ENCODE measurements at regions not wholly inside any gene's neighbourhood (a gene's known extent, or its start where the extent isn't known, plus 50 kb on each side); places are given as distances from the start of the nearest gene placed in this dataset.

DNA sequence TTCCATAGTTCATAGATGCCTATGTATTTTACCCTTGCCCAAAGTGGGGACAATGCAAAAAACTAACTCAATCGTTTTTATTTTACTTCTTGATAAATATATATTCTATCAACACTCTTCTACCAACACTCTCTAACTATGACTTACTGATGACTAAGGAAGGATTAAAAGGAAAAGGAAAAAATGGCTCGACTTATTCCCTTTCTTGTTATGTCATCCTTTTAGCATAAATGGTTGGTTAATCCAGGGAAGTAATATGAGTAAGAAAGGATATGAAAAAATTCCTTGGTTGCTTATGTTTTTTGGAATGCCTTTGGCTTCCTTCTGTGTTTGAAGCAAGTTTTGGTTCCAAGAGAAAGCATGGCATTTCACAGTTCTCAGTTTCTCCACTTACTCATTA lies 1087.1 kb downstream of the C4orf33 start:
- DNase-seq (ENCODE audit: low spot score), result no peak

DNA sequence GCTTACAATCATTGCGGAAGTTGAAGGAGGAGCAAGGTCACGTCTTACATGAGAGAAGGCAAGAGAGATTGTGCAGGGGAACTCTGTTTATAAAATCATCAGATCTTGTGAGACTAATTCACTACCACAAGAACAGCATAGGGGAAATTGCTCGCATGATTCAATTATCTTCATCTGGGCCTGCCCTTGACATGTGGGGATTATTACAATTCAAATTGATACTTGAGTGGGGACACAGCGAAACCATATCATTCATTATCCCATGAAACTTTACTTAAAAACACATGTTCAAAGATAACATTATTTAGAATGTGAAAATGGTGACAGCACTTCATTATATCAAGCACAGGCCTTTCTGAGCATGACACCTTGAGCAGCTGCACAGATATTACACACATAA lies 1087.8 kb downstream of the C4orf33 start:
- DNase-seq (ENCODE audit: low spot score), result no peak

DNA sequence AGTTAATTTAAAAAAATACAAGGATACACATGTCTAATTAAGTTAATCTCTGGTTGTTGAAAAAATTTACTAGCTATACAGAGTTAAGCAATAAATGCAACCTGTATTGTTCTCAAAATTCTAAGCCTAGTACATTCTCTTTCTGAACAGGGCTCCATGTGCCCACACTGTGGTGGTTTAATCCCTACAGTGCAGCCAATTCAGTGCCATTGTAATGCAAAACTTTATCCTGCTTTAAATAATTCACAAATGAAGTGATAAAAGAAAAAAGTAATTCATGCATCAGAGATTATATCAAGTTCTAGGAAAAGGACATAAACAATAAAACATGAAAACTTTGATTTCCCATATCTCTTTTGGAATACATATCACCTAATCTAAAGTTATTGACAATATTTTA lies 1089.2 kb downstream of the C4orf33 start:
- DNase-seq (ENCODE audit: low spot score), result no peak

DNA sequence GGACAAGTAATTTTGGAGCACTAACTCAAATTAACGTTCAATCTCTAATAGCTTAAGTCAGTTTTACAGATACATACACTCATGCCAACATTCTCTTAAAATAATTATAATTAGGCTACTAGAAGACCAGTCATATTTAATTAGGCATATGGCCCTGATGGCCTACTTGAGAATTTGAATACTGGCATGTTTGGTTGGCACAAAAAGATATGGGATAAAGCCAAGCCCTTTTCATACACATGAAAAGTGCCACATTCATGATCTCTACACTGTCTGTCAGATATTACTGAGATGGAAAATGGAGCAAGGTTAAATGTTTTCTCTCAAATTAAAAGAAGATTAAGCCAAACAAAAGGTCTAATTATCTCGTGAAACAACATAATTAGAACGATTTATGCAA lies 1091.0 kb downstream of the C4orf33 start:
- DNase-seq (ENCODE audit: low spot score), result no peak

DNA sequence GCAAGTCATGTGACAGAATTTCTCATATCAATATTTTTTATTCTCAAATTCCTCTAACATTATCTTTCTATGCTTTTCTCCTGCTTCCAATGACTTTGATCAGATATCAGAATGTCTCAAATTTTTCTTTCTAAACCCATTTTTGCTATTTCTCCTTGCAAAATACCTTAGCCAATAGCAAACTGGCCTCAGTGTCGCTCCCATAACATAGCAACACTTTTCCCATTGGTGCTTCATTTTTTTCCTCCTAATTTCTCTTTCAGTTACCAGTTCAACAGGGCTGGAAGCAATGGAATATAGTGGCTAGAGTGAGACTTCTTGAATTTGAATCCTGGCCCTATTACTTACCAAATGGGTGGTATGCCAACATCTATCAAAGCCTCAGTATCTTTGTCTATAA lies 1091.6 kb downstream of the C4orf33 start:
- DNase-seq (ENCODE audit: low spot score), result no peak

DNA sequence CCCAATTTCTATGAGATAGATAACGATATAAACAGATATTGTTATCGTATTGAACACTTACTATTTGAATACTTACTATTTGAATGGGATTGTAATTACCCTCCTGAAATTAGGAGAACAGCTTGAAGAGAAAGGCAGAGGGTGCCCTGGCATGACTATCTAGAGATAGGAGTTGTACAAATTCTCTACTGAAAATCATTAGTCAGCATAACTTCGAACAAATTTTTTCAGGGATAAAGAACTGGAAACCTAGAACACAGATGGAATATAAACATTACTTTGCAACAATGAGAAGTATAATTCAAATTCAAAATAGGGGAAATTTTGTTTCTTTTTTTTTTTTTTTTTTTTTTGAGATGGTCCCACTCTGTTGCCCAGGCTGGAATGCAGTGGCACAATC lies 1096.8 kb downstream of the C4orf33 start:
- DNase-seq (ENCODE audit: low spot score), result no peak

DNA sequence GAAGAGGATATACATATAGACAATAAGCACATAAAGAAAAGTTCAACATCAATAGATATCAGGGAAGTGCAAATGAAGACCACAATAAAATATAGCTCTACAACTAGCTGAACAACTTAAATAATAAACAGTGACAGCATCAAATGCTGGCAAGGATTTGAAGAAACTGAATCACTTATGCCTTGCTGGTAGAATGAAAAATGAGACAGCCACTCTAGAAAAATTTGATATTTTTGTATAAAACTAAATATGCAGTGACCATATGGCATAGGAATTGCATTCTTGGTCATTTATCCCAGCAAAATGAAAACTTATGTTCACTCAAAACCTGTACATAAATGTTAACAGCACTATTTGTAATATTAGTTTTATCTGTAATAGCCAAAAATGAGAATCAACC lies 1102.0 kb downstream of the C4orf33 start:
- no peak for DNase-seq (ENCODE audit: low spot score)

DNA sequence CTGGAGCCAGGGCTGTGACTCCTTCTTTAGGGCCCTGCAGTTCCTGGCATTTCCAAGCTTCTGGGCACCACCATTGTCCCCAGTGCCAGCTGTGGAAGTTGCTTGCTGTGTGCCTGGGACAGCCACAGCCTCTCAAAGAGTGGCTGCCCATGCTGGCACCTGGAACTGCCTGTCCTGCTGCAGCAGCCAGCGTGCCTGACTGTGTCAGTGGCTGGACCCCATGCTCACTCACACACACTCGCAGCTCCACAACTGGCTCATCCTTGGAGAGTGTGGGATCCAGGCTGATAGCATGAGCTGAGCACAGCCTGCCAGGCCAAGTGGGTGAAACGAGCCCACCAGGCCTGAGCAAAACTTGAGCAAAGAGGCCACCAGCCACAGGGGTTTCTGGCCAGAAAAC lies 1107.6 kb downstream of the C4orf33 start:
- DNase-seq (ENCODE audit: low spot score), result no peak

DNA sequence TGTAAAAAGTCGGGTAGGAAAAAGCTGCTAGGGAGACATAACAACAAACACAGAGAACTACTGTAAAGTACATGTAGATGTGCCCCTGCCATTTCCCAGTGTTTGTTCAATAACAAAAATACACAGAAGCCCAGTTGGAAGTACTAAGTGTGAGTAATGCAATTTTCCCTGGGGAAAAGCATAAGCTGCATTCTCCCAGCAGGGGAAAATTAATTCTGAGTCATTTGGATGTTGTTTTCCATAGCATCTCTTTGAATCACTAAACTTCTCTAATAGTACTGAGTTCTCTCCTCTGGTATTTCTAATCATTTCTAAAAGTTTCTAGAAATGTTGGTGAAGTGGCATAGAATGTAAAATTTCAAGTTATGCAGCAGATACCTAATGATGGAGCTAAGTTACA lies 1114.9 kb downstream of the C4orf33 start:
- no peak for DNase-seq (ENCODE audit: low spot score)

DNA sequence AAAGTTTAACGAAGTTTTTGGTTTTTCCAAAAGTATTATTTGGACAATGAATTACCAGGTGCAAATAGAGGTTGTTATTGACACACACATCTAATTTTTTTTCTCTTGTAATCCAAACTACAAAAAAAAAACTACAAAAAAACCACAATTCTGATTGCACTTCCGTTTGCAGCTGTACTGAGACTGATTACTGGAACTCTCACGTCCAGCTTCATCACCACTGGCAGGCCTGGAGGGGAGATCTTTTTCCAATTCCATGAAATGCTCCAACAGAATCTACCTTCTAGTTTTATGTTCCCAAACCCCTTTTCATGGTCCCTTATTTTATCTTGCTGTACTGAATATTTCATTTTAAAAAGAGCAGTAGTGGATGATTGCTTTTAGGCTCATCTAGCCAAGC lies 1118.3 kb downstream of the C4orf33 start:
- DNase-seq (ENCODE audit: low spot score), result no peak

DNA sequence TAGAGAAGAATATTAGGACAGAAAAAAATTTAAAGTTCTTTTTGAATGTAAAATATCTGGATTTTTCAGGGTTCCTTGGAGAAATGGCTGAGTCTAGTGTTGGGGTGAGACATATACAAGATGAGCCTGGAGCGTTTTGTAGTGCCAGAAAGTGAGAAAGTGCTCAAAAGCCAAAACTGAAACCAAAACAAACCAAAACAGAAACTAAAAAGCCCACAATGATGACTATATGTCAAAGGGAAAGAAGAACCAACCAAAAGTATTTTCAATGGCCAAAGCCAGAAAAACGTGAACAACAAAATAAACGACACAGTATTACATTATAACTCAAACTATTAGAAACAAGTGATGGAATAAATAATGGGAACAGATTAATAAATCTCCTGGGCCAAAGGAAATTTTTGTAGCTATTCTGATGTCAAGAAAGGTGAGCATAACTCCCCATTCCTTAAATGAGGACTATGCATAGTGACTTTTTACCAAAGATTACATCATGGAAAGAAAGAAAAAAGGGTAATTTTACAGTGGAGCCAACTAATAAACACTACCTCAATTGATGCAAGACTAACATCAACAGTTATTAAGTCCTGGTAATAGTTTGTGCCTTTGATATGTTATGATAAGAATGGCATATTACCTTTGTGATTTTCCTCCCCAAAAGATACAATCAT lies 1137.6 kb downstream of the C4orf33 start:
- no peak for DNase-seq (ENCODE audit: low spot score)

DNA sequence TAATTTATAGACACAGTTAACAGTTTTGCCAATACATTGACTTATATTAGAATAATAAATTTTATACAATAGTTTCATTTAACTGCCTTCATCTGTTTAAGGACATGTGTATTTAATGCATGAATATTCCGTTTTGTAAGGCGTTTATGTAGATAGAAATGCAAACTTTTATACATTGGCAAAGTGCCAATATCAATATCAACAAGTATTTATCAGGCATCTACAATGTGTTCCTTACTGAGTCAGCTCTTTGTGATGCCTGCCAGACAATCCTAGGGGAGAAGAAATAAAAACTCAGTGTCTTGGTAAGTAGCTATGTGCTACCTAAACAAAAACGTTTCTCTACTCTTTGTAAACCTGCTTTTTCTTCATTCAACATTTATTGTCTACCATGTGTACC lies 1142.2 kb downstream of the C4orf33 start:
- no peak for DNase-seq (ENCODE audit: low spot score)

DNA sequence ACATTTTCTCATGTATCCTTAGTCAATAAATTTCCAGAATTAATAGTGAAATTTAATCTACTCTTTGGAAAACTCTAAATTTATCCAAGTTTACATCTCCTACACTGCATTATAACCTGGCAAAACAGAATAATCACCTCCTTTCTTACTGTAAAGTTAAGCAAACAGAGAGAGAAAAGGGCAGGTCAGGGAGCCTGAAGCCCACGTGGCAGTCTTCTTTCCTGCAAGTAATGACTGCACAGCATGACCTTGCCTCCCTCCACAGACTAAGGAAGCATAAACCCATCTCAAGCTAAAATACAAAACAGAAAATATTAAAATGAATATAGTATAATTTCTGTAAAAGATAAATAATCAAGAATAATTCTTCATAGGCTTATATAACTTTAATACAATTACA lies 1153.0 kb downstream of the C4orf33 start:
- no peak for DNase-seq (ENCODE audit: low spot score)

DNA sequence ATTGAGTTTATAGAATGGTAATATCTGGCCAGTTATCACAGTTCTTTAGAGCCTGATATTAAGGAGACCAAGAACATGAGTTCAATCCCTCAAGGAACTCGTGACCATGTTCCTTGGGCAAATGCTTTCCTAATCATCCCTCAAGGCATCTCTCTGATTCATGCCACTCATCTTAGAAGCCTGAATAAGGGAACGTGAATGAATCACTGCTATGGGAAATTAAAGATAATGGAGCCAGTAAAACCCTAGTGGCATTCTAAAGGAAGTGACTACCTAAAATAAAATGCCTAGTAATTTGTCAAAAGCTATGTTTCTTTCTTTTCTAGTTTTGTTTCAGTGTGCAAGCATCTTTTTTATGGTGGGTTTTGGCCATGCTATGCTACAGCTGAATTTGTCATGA lies 1161.3 kb downstream of the C4orf33 start:
- no peak for DNase-seq (ENCODE audit: low spot score)

DNA sequence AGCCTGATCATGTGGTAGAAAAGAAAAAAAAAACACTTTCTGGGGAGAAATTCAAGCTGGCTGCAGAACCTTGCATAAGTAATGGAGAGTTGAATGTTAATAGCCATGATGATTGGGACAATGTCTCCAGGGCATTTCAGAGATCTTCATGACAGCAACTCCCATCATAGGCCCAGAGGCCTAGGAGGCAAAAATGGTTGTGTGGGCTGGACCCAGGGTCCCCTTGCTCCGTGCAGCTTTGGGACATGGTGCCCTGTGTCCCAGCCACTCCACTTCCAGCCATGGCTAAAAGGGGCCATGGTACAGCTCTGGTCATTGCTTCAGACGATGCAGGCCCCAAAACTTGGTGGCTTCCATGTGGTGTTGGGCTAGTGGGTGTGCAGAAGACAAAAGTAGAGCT lies 1170.9 kb downstream of the C4orf33 start:
- DNase-seq (ENCODE audit: low spot score), result no peak

DNA sequence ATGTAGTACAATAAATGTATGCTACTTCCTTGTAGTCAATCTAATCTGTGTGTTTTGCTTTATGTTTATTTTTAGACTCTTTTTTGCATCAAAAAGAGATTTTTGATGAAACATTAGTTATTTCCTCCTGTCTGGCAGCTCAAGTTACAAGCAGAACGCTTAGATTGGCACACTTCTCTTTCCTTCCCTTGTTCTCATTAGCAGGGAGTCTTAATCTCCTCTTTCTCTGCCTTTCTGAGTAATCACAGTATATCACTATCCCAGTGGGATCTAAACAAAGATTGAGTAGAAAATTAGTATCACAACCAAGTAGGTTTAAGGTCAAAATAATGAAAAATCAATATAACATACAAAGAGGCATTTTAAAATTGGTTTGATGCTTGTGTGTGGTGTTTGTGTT lies 1192.6 kb downstream of the C4orf33 start:
- no peak for DNase-seq (ENCODE audit: low spot score)

DNA sequence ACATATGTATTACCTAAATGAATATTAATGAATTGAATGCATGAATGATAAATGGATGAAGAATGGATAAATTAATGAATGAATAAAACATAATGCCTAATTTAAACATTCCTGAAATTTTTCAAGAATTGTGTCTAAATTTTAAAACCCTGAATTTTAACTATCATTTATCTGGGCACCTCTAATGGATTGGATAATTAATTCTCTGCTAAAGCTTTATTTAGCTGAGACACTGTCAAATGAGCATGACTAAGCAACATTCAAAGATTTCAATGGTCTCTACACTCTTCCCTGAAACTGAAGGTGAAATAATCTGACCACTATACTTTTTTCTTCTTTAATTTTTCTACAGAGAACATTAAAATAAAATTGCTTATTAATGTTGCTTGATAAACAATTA lies 1197.7 kb downstream of the C4orf33 start:
- DNase-seq (ENCODE audit: low spot score), result no peak

DNA sequence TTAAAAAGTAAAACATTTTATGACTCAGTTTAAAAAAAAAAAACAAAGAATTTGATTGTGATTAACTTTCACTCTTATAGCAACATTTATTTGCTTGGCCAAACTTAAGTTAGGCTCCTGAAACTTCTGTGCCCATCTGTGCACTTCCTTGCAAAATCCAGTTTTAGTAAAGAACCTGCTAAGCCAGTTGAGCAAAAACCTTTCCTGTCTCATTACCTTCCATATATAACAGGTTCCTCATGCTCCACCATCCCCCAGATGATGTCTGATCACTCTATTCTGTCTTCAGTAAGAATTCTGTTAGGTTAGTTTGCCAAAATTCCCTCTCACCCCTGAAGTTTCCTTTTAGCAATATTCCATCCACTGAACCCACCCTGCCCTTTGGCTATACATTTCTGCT lies 1200.5 kb downstream of the C4orf33 start:
- DNase-seq (ENCODE audit: low spot score), result no peak

DNA sequence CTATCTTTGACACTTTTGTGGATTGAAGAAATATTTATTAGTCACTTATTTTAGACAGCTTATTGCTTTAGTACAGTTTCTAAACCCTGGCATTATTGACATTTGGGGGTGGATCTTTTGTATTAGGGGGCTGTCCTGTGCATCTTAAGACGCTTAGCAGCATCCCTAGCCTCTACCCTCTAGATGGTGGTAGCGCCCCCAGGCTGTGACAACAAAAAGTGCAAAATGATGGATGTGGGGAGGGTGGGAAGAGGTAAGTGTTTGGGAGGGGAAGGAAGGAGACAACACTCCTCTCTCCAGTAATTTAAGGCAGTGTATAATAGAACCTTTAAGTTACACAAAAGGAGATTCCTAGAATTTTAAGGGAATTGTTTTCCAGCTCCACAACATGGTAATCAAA lies 1210.6 kb downstream of the C4orf33 start:
- DNase-seq (ENCODE audit: low spot score), result no peak

DNA sequence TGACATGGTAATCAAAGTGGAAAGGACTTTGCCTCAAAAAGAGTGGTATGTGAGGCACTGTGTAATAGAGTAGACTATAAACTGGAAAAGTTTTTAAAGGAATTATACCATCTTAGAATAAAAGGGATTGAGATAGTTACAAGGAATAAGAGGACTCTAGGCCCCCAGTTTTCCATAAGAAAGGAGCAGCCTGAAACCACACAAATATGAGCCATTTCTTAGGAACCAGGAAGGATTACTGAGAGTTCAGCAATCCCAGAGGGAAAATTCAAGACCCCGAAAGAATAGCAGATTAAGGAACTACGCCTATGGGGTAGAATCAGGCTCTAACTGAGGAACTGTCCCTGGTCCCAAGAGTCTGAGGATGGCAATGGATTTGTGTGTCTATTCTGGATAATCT lies 1213.3 kb downstream of the C4orf33 start:
- DNase-seq (ENCODE audit: low spot score), result no peak

DNA sequence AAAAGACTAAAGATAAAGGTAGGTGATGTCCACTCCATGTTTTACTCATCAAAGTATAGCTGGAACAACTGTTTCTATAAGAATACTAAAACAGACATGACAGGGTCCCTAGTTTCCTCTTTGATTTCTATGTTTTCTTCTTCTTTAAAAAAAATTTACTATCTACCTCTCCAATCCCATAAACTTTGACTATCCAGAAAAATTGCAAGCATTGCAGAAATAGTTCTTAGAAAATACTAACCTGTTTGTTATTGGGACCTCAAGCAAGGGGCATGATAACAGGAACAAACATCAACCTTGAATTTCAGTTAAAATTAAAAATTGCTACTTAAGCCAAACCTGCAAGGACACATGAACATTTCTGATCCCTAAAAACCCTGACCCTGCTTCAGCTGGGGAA lies 1226.5 kb downstream of the C4orf33 start:
- DNase-seq (ENCODE audit: low spot score), result no peak

DNA sequence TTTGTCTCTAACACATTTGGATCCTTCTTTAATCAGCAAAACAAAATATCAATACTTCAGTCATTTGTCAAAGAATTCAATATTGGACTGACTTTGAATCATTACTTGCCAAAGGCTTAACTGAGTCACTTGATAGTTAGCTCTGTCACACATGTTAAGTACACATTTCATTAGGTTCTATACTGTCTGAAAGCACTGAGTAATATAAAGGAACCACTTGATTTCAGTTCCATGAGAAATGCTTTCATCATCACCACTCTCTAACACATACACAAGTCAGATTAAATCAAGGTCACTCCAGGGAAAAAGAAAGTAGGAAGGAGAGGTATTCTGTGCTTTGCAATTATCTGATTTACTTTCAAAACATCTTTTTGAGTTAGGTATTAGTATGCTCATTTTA lies 1233.1 kb downstream of the C4orf33 start:
- DNase-seq (ENCODE audit: low spot score), result no peak

DNA sequence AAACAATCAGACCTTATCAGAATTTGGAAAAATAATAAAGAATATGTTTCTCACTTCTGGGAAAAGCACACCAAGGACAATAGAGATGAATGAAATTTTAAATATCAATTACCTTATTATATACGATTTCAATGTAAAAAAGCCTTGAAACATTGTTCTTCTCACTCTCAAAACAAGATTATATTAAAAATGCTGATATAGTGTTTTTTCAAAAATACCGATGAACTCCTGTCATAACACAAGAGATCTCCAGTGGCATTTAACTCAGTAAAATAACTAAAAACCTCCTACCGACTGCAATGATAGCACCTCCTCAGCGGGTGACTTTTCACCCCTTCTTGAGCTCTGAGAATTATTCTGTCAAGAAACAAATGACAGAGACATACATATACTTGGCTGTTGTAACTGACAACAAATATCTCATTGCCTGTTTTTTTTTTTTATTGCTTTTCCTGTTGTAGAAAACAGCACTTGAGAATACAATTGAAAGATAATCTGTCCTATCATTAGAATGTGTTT lies 1237.3 kb downstream of the C4orf33 start:
- DNase-seq (ENCODE audit: low spot score), result no peak

DNA sequence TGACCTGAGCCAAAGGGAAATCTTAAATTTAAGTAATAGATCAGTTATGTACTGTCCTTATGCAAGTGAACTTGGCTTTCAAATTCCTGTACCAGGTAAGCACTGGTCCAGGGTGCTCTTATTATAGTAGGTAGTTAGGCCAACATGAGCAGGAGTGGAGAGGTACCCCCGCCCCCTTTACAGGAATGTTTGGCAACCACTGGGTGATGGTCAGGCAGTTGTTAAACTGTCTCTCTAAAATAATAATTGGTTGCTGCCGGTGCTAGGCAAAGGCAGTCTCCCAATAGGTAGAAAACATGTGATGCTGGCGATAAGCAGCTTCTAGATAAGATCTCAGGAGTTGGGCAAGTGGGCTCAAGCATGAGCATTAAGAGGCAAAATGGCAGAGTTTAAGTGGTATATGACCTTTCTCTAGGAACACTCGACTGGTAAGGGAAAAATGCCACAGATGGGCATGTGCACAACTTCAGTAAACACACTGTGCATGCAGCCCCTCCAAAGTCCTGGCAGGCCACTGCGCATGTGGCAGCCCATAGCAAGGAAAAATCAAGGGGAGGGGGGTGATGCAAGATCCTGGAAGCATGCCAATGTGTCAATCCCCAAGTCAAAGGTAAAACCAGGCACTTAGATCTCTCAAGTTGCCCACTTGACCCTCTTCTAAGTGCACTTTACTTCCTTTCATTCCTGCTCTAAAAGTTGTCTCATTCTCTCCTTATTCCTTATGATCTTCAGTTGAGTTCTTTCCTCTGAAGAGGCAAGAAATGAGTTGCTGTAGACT lies 1239.7 kb downstream of the C4orf33 start:
- no peak for DNase-seq (ENCODE audit: low spot score)
